Pancreas (tissue), 10 donors: ENCODE measurements at regions not wholly inside any gene's neighbourhood (a gene's known extent, or its start where the extent isn't known, plus 50 kb on each side); places are given as distances from the start of the nearest gene placed in this dataset.

Experiments
- ATAC-seq, 4 donors: fragments of 200-7000 bp; cut with Tn5 transposase; one replicate each; pipeline versions ENCODE4 v1.8.0 to v1.9.1; 2020; ENCODE audit warnings: mild to moderate bottlenecking in 4 of 4, moderate library complexity in 4 of 4
- DNase-seq, 6 donors: peaks; one replicate each; pipeline ENCODE4 v3.0.0-alpha.2; 2020
- FAIRE-seq: peaks from 2 replicates; lab custom pipeline; 2012; peaks lifted over from hg19 to GRCh38; lab: Jason Lieb, UNC
- H3K27ac ChIP-seq, 4 donors: fragments of 200-600 bp; sonication (generic); 1 replicate in 3 of 4; 2 replicates in 1 of 4; pipeline versions ENCODE4 v1.5.0 to v1.8.0; 2020
- H3K27me3 ChIP-seq, 4 donors: fragments of 200-600 bp; one replicate each; pipeline ENCODE4 v1.8.0; 2021
- H3K36me3 ChIP-seq, 3 donors: fragments of 200-600 bp; sonication (generic) in 1 of 3; one replicate each; pipeline versions ENCODE4 v1.5.0 to v1.8.0; 2020 to 2021
- H3K4me1 ChIP-seq, 3 donors: fragments of 200-600 bp; one replicate each; pipeline ENCODE4 v1.8.0; 2021
- H3K4me3 ChIP-seq, 4 donors: fragments of 200-600 bp; sonication (generic) in 2 of 4; one replicate each; pipeline versions ENCODE4 v1.5.0 to v1.8.0; 2020 to 2021
- H3K9me3 ChIP-seq, 4 donors: fragments of 200-600 bp; one replicate each; pipeline ENCODE4 v1.8.0; 2021
- WGBS, 2 donors: extraction: QIAGEN DNeasy Blood & Tissue Kit; methylation state at CpG; one replicate each; pipeline ENCODE4 v1.1.7; 2013; 5-methylcytosine and 5-hydroxymethylcytosine counted together
- intact Hi-C, 3 donors: fragments of 100-400 bp; cut with DNase I; formaldehyde crosslinking; loops; one replicate each; pipeline versions ENCODE4 v1.11.1 to v1.14.2; 2022
- TF ChIP-seq, protein P1 (sequence below), 4 donors: fragments of 200-600 bp; sonication (generic) in 3 of 4; IDR thresholded peaks; one replicate each; pipeline versions ENCODE4 v1.5.0 to v1.8.0; 2021; ENCODE audit warnings: antibody characterized with exemption in 4 of 4
- donor health status: healthy with polysubstance abuse.
- donor health status: DM: no; HTN: no; CAD: no; lungs with moderate emphysema.
- donor health status: DM: no; HTN: no; CAD: no.
- donor health status: control.
- donor health status: control.
- donor health status: Bipolar disorder and iron deficiency.
- donor health status: DM: yes; HTN: yes; CAD: no.
- donor health status: DM: no; HTN: no; CAD: no.
- donor health status: DM: no; HTN: no; CAD: no.
- donor health status: DM: yes; HTN: yes; CAD: no.

DNA sequence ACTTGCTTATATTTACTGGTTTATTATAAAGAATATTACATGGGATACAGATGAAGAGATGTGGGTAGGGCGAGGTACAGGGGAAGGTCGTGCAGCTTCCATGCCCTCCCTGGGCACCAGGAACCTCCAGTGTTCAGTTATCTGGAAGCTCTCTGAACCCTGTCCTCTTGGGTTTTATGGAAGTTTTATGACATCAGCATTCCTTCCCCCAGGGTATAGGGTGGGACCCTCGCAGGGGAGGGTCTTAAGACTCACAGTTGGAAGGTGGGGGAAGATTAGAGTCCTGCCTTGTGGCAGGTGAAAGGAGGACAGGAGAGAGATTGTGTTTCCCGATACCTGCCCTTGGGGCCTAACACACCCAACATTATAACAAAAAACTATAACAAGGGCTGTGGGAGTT is 71.8 kb upstream of the NPAS1 start:
- no peaks in the 10 kb centered on the region for H3K36me3 ChIP-seq
- FAIRE-seq: no peak
- 91 to 95% methylated on average over 4 of the region's 4 CpGs for WGBS, 2 donors
- TF ChIP-seq, protein P1, sequence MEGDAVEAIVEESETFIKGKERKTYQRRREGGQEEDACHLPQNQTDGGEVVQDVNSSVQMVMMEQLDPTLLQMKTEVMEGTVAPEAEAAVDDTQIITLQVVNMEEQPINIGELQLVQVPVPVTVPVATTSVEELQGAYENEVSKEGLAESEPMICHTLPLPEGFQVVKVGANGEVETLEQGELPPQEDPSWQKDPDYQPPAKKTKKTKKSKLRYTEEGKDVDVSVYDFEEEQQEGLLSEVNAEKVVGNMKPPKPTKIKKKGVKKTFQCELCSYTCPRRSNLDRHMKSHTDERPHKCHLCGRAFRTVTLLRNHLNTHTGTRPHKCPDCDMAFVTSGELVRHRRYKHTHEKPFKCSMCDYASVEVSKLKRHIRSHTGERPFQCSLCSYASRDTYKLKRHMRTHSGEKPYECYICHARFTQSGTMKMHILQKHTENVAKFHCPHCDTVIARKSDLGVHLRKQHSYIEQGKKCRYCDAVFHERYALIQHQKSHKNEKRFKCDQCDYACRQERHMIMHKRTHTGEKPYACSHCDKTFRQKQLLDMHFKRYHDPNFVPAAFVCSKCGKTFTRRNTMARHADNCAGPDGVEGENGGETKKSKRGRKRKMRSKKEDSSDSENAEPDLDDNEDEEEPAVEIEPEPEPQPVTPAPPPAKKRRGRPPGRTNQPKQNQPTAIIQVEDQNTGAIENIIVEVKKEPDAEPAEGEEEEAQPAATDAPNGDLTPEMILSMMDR (IDR thresholded peaks at IDR 0.05): no peak
- H3K4me3 ChIP-seq: no peak overlapping the region
- no peaks in the 10 kb centered on the region for H3K9me3 ChIP-seq
- H3K27me3 ChIP-seq: no peaks in the 10 kb centered on the region
- intact Hi-C loops: no loop called here
- ATAC-seq: no peak
- peaks cover 0 to 13% (median 12%) of the 10 kb centered on the region in 3 donors for H3K4me1 ChIP-seq
- no peak for DNase-seq
- H3K27ac ChIP-seq: no peak overlapping the region

DNA sequence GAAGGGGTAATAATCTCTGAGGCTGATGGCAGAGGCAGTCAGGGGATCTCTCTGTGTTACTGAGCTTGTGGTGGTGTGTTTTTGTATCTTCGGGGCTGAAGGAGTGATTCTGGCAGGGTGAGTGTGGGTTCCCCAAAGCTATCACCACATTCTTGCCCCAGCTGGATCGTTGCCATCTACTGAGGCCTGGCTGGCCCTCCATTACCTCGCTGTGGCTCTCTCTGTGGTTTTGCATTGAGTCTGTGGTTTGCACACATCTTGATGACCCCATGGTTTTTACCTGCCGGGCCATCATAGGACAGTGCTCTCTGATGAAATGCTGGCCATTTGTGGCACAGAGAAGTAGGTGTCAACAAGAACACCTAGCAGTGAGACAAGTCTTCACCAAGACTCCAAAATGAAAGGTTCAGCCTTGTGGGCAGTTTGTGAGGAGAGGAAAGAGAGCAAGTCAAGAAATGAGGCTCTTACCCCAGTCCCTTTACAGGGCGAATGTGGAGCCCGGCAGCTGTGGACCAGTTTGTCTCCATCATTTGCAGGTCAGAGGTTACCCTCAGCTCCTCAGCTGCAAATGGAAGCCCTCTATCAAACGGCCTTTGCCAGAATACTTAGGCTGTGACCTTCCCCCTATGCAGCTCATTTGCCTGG is 69.0 kb upstream of the NPAS1 start:
- Histone ChIP-seq H3K4me3 (no peak overlapping the region), H3K9me3 (no peaks in the 10 kb centered on the region), H3K27ac (no peak overlapping the region), H3K27me3 (no peaks in the 10 kb centered on the region), H3K36me3 (no peaks in the 10 kb centered on the region), H3K4me1 (peaks cover 0 to 16% (median 16%) of the 10 kb centered on the region in 3 donors)
- FAIRE-seq (no peak), ATAC-seq (no peak), DNase-seq (no peak)
- 72 to 81% methylated on average over 7 of the region's 7 CpGs for WGBS, 2 donors
- TF ChIP-seq, protein P1 (IDR thresholded peaks at IDR 0.05): no peak
- intact Hi-C loops: no loop called here

DNA sequence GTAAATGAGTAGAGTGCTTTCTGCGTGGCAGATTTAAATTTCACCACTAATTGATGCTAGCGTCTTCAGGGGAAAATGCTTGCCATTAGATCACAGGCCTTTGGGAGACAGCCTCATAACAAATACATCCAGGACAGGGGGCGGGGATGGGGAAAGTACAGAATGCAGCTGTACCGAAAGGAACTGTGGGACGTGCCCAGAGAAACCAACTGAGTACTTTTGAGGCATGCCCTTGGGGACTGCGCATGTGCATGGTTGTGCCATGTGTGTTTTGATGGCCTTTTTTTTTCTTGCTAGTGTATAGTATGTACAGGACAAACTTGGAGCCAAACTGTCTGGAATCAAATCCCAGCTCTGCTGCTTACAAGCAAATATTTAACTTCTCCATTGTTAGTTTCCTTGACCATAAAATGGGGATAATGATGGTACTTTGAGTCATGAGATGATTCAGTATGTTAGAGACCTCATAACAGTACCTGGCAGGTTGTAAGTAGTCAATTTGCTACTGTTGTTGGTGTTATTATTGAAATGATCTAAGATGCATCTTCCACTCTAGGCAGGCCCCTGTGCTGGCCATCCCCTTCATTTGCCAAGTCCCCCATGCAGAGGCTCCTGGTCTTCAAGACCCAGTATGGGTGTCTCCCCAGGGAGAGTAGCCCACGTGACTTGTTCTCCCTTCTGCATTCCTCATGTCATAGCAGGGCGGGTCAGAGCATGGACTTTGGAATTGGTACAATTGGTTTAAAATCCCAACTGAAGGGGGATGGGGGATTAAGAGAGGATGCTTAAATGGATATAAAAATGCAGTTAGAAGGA is 68.3 kb upstream of the NPAS1 start:
- Histone ChIP-seq H3K4me3 (no peak overlapping the region), H3K4me1 (peaks cover 0 to 16% (median 16%) of the 10 kb centered on the region in 3 donors), H3K27ac (no peak overlapping the region), H3K27me3 (no peaks in the 10 kb centered on the region), H3K9me3 (no peaks in the 10 kb centered on the region), H3K36me3 (no peaks in the 10 kb centered on the region)
- intact Hi-C loops: no loop called here
- TF ChIP-seq, protein P1 (IDR thresholded peaks at IDR 0.05): no peak
- 78 to 81% methylated on average over 8 of the region's 8 CpGs for WGBS, 2 donors
- DNase-seq: no peak
- no peak for FAIRE-seq
- ATAC-seq: peak in 1 of 4 donors; percentile 28

DNA sequence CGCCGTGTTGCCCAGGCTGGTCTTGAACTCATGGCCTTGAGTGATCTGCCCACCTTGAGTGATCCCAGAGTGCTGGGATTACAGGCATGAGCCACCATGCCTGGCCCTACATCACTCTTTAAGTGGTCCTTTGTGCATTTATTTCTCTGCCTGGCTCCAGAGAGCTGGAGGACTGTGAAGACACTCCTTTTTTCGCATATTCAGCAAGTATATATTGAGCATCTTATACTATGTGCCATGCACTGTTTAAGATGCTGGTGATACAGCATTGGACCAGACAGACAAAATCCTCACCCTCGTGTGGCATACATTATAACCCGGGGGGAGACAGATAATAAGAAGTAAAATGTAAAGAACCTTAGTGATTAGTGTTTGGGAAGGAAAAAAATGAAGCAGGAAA is 66.8 kb upstream of the NPAS1 start:
- DNase-seq (no peak), ATAC-seq (no peak), FAIRE-seq (no peak)
- Histone ChIP-seq H3K4me1 (peaks cover 0 to 16% (median 13%) of the 10 kb centered on the region in 3 donors), H3K36me3 (no peaks in the 10 kb centered on the region), H3K27me3 (no peaks in the 10 kb centered on the region), H3K9me3 (no peaks in the 10 kb centered on the region), H3K27ac (no peak overlapping the region), H3K4me3 (no peak overlapping the region)
- 91 to 94% methylated on average over 5 of the region's 5 CpGs for WGBS, 2 donors
- intact Hi-C loops: no loop called here
- TF ChIP-seq, protein P1 (IDR thresholded peaks at IDR 0.05): no peak
